Thyroid gland (tissue), 4 donors: ENCODE measurements at regions not wholly inside any gene's neighbourhood (a gene's known extent, or its start where the extent isn't known, plus 50 kb on each side); places are given as distances from the start of the nearest gene placed in this dataset.
"Not testable (repeated sequence)": the region's sequence is repeated elsewhere in the genome, so short reads cannot be mapped to it uniquely, and the experiment has no call there.

Experiments used
- CTCF ChIP-seq, 6 experiments: fragments of 200-600 bp in 3 of 6; fragments of 450-650 bp in 3 of 6; sonication (generic) in 3 of 6; IDR thresholded peaks; one replicate each; pipeline ENCODE4 v1.5.1; 2016 to 2019; ENCODE audit warnings: antibody characterized with exemption in 6 of 6, mild to moderate bottlenecking in 2 of 6, inconsistent platforms in 1 of 6, moderate library complexity in 1 of 6
- POLR2A ChIP-seq, 2 donors: fragments of 450-650 bp; IDR thresholded peaks; one replicate each; pipeline ENCODE4 v1.6.1; 2017; ENCODE audit warnings: antibody characterized with exemption in 2 of 2, mild to moderate bottlenecking in 2 of 2, moderate library complexity in 1 of 2

GRCh38 chr5:174539823-174540222 is 184.6 kb upstream of the MSX2 start:
- not testable (repeated sequence) for TF ChIP-seq CTCF, POLR2A (IDR thresholded peaks at IDR 0.05)
